ENCODE measurements at regions not wholly inside any gene's neighbourhood (a gene's known extent, or its start where the extent isn't known, plus 50 kb on each side); places are given as distances from the start of the nearest gene placed in this dataset.

- TF ChIP-seq CTCF (IDR thresholded peaks at IDR 0.05; ENCODE audit: low read depth, low read length): no peak
- H3K4me3 ChIP-seq (ENCODE audit: low read depth, low read length): no peak overlapping the region
Measured at GRCh38 chr2:81097361-81097760, 792.8 kb upstream of the LRRTM1 start.

GRCh38 chr2:81093031-81093430, 788.5 kb upstream of the LRRTM1 start:
- no peak for TF ChIP-seq CTCF (IDR thresholded peaks at IDR 0.05; ENCODE audit: low read depth, low read length)
- no peak overlapping the region for H3K4me3 ChIP-seq (ENCODE audit: low read depth, low read length)

- H3K4me3 ChIP-seq (ENCODE audit: low read depth, low read length): no peak overlapping the region
- no peak for TF ChIP-seq CTCF (IDR thresholded peaks at IDR 0.05; ENCODE audit: low read depth, low read length)
Measured at GRCh38 chr2:81087646-81088045, 783.1 kb upstream of the LRRTM1 start.

- H3K4me3 ChIP-seq (ENCODE audit: low read depth, low read length): no peak overlapping the region
- TF ChIP-seq CTCF (IDR thresholded peaks at IDR 0.05; ENCODE audit: low read depth, low read length): no peak
Measured at GRCh38 chr2:81084101-81084500, 779.5 kb upstream of the LRRTM1 start.

GRCh38 chr2:81078631-81079030, 774.1 kb upstream of the LRRTM1 start:
- no peak overlapping the region for H3K4me3 ChIP-seq (ENCODE audit: low read depth, low read length)
- no peak for TF ChIP-seq CTCF (IDR thresholded peaks at IDR 0.05; ENCODE audit: low read depth, low read length)

- no peak for TF ChIP-seq CTCF (IDR thresholded peaks at IDR 0.05; ENCODE audit: low read depth, low read length)
- H3K4me3 ChIP-seq (ENCODE audit: low read depth, low read length): no peak overlapping the region
Measured at GRCh38 chr2:81078102-81078501, 773.5 kb upstream of the LRRTM1 start.

- H3K4me3 ChIP-seq (ENCODE audit: low read depth, low read length): no peak overlapping the region
- TF ChIP-seq CTCF (IDR thresholded peaks at IDR 0.05; ENCODE audit: low read depth, low read length): no peak
Measured at GRCh38 chr2:81077396-81077795, 772.8 kb upstream of the LRRTM1 start.
